GM19240 (cell line): ENCODE measurements at regions not wholly inside any gene's neighbourhood (a gene's known extent, or its start where the extent isn't known, plus 50 kb on each side); places are given as distances from the start of the nearest gene placed in this dataset.
"Not testable (repeated sequence)": the region's sequence is repeated elsewhere in the genome, so short reads cannot be mapped to it uniquely, and the experiment has no call there.

Experiments used
- DNase-seq: peaks from one replicate; pipeline ENCODE4 v3.0.0; 2011; ENCODE audit warnings: low spot score; ENCODE audit not compliant: insufficient read length

DNA sequence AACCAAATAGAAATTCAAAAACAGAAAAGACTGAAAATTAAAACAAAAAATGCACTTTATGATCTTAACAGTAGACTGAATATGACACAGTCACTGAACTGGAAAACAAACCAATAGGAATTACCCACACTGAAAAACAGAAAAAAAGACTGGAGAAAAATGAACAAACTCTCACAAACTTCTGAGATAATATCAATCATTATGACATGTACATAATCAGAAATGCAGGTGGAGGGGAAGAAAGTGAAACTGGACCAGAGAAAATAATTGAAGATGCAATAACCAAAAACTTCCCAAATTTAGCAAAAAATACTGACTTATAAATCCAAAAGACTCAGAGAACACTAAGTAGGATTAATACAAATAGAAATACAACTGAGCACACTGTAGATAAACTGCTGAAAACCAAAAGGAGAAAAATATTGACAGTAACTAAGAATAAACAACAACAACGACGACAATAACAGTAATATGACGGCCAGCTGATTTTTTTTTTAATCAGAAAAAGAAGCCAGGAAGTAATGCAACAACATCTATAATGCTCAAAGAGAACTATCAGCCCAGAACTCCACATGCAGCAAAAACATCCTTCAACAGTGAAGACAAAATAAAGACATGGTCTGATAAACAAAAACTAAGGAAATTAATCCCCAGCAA lies 108.1 kb downstream of the ZFAND4 start:
- no peak for DNase-seq

DNA sequence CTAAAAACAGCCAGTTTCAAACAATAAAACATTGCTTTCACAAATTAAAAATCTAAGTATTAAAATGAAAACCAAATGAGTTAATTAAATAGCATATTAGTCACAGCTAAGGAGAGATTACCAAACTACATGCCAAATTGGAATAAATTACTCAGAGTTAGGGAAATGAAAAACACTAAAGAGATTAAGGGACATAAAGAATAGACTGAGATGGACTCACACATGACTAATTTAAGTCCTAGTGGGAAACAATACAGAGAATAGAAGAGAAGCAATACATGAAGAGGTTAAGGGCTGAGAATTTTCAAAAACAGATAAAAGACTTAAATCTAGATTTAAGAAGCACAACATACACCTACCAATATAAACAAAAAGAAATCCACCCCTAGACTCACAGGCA lies 110.6 kb downstream of the ZFAND4 start:
- DNase-seq, result no peak

DNA sequence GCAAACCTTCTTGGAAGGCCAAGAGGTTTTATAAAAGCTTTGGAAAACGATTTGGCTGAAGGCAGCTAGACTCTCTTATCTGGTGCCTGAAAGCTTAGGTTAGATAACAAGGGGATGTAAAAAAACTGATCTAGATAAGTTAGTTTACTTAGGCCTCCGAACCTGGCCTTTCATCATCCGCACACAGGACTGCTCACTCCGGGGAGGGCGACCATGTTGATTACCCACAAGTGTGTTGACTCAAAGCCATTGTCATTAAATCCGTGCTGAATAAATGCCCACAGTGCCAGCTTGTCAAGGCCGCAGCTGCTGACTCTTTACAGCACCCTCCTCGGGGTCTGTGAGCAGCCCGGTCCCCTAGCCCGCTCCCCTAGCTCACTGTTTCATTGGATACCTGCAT lies 112.3 kb downstream of the ZFAND4 start:
- DNase-seq, result no peak

DNA sequence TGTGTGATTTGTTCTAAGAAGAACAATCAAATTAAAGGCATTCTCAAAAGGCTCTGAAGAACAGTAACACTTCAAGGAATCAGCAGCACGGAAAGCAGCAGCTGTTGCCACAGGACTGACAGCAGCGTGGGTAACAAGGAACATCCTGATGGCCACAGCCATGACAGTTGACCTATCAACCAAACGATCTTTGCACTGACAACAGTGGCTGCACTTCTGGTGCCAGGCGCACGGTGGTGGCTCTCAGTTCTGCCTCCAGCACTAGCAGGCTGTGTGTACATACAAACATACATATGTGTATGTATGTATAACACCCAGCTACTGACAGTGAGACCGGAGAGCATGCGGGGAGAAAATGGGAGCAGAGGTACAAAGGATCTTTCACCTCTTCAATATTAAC lies 114.1 kb downstream of the ZFAND4 start:
- DNase-seq, result no peak

- peak; percentile 8 for DNase-seq
These were observed 115.2 kb downstream of the ZFAND4 start for GRCh38 chr10:45557275-45557905.

DNA sequence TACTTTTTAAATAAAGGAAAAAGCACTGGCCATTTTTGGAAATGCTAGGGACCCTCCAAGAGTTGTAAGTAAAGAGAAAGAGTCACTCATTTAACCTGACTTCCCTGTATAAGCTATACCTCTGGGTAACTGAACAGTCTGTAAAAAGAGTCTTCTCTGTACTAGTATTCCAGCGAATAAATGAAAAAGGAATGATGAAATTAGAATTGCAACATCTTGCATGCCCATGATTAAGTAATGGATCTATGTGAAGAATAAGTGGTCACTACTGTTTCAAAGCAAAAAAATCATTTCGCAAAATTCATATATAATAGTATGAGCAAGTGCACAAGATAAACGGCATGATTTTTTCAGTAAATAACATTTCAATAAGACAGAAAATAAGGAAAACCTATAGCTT lies 116.8 kb downstream of the ZFAND4 start:
- no peak for DNase-seq

DNA sequence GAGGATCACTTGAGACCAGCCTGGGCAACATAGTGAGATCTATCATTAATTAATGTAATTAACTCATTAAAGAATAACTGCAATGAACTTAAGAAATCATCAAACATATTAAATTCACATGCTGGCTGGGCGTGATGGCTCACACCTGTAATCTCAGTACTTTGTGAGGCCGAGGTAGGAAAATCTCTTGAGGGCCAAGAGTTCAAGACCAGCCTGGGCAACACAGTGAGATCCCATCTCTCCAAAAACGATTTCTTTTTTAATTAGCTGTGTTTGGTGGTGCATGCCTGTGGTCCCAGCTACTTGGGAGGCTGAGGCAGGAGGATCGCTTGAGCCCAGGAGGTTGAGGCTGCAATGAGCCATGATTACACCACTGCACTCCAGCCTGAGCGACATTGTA lies 117.2 kb downstream of the ZFAND4 start:
- not testable (repeated sequence) for DNase-seq

DNA sequence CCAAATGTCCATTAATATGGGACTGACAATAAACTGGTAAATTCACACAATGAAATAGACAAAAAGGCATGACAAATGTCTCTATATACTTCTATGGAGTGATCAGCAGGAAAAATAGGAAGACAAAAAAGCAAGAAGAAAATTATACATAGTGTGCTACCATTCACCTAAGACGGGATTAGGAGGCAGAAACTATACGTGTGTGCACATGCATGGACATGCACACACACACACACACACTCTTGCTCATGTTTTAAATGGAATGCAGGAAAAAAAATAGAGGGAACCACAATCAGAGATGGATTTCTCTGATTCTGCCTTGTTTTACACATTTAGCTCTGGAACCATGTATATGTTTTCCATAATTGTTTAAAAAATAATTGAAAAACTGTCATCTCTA lies 119.0 kb downstream of the ZFAND4 start:
- no peak for DNase-seq

- DNase-seq, result no peak
These were observed 119.4 kb downstream of the ZFAND4 start for GRCh38 chr10:45553155-45553554.

GRCh38 chr10:45552476-45552875 lies 120.1 kb downstream of the ZFAND4 start:
- DNase-seq, result no peak

- DNase-seq, result no peak
These were observed 121.4 kb downstream of the ZFAND4 start for GRCh38 chr10:45550903-45551786.

DNA sequence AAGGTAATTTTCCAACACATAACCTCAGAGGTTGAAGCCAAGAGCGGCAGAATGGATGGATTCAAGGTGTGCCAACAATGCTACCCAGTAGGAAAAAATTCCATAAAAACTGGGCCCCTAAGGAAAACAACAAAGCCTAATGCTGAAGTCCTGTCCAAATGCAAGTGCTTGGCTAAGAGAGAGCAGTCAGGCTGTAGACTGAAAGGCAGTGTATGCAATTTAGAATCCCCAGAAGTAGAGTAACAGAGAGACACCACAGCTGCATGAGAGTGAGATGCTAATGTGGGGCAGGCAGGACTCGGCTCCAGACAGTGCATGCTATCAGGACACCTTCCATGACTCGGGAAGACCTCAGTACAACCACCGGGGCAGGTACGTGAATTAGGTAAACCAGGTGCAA lies 124.5 kb downstream of the ZFAND4 start:
- no peak for DNase-seq

GRCh38 chr10:45547207-45547606 lies 125.4 kb downstream of the ZFAND4 start:
- DNase-seq, result no peak

DNA sequence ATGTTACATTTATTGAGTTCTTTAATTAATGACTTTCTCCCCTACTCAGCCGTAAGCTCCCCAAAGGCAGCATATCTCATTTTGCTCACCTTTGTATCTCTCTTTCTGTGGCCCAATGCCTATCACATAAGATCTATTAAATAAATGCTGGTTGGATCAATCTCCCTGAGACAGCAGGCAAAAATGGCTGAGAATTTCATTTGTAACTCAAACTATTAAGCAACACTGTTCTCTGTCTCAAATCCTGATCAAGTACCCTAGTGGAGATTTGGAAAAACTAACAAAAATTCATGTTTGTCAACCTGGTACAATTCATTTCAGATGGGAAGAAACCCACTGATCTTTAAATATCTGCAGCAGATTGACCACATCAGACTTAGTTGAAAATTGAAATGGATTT lies 127.4 kb downstream of the ZFAND4 start:
- no peak for DNase-seq

- DNase-seq, result no peak
These were observed 128.4 kb downstream of the ZFAND4 start for GRCh38 chr10:45544191-45544590.

DNA sequence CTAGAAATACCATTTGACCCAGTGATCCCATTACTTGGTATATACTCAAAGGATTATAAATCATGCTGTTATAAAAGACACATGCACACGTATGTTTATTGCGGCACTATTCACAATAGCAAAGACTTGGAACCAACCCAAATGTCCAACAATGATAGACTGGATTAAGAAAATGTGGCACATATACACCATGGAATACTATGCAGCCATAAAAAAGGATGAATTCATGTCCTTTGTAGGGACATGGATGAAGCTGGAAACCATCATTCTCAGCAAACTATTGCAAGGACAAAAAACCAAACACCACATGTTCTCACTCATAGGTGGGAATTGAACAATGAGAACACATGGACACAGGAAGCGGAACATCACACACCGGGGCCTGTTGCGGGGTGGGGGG lies 131.5 kb downstream of the ZFAND4 start:
- not testable (repeated sequence) for DNase-seq

- DNase-seq, result not testable (repeated sequence)
These were observed 132.0 kb downstream of the ZFAND4 start for GRCh38 chr10:45540589-45540988.

GRCh38 chr10:45539569-45539968 lies 133.0 kb downstream of the ZFAND4 start:
- DNase-seq, result not testable (repeated sequence)

DNA sequence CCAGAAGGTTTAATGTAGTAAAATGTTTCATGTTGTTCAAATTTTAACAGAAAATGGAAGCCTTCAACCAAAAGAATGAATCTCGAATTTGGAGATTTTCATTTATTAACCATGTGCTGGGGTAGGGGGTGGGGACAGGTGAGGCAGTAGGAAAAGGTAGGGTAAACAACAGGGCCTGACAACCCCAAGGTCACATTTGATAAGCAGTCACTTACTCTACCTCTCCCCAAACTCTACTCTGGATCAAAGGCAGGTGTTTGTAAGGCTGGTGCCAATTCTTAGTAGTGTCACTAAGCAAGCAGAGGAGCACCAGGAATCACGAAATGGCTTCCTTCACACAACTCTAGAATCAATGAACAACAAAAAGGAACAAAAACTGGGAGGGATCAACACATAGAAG lies 138.0 kb downstream of the ZFAND4 start:
- DNase-seq, result no peak

- no peak for DNase-seq
These were observed 140.1 kb downstream of the ZFAND4 start for GRCh38 chr10:45532480-45532879.

GRCh38 chr10:45526309-45526905 lies 146.2 kb downstream of the ZFAND4 start:
- DNase-seq, result no peak

DNA sequence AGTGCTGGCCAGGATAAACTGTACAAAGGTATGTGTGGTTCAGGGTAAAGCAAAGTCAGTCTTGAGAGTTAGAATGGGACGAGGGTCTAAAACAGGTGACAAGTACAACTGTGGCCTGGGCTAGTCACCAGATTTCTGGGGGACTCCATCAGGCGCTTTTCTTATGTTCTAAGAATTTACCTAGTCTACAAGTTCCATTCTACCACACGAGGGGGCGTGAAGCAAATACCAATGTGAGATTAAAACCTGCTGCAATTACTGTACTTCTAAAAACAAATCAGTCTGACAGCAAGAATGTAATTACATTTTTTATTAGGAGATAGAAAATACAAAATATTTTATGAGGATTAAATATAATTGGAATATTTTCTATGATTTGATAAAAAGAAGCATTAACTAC lies 146.5 kb downstream of the ALOX5 start:
- DNase-seq, result no peak
